HEK293 (cell line): ENCODE measurements at regions not wholly inside any gene's neighbourhood (a gene's known extent, or its start where the extent isn't known, plus 50 kb on each side); places are given as distances from the start of the nearest gene placed in this dataset.

Experiments used
- CTCF ChIA-PET: fragments of 350-600 bp; formaldehyde crosslinking; extraction: SDS; loops from one replicate; lab custom pipeline; 2021; ENCODE audit warnings: antibody characterized with exemption; lab: Yijun Ruan, JAX
- POLR2A ChIA-PET: fragments of 300-600 bp; formaldehyde crosslinking; extraction: SDS; loops from one replicate; lab custom pipeline; 2020; ENCODE audit warnings: antibody characterized with exemption, inconsistent platforms; lab: Yijun Ruan, JAX
- H3K27ac ChIP-seq: fragments of 200-500 bp; sonication (Bioruptor generic); 2 replicates; pipeline ENCODE4 v1.5.1; 2014; ENCODE audit warnings: low read depth, low read length, control low read depth, inconsistent platforms; ENCODE audit errors: extremely low read depth
- H3K36me3 ChIP-seq, 2 experiments: fragments of 200-500 bp in 1 of 2; sonication (Bioruptor generic) in 1 of 2; 1 replicate in 1 of 2; 2 replicates in 1 of 2; pipeline ENCODE4 v1.5.1; 2014 to 2017; ENCODE audit warnings: inconsistent platforms in 2 of 2, low read length in 2 of 2; ENCODE audit not compliant: control insufficient read depth in 2 of 2, insufficient read depth in 1 of 2
- H3K4me1 ChIP-seq: fragments of 200-500 bp; sonication (Bioruptor generic); 2 replicates; pipeline ENCODE4 v1.5.1; 2014; ENCODE audit warnings: mild to moderate bottlenecking, low read length, inconsistent platforms; ENCODE audit not compliant: control insufficient read depth, insufficient read depth
- H3K4me3 ChIP-seq: 2 replicates; pipeline ENCODE4 v1.5.1; 2011; ENCODE audit warnings: low read depth, mild to moderate bottlenecking, control low read depth, low read length, moderate library complexity
- H3K9me3 ChIP-seq: fragments of 200-500 bp; sonication (Bioruptor generic); 2 replicates; pipeline ENCODE4 v1.5.1; 2014; ENCODE audit warnings: low read depth, low read length, inconsistent platforms; ENCODE audit not compliant: control insufficient read depth, insufficient read depth
- BCL11A ChIP-seq: fragments of 450-650 bp; formaldehyde crosslinking; IDR thresholded peaks from 2 replicates; pipeline ENCODE4 v1.5.1; 2016; ENCODE audit warnings: low read depth, missing biosample characterization, missing genetic modification characterization
- HOXD13 ChIP-seq: sonication (generic); formaldehyde crosslinking; IDR thresholded peaks from 2 replicates; pipeline ENCODE4 v1.8.0; 2022; ENCODE audit warnings: missing genetic modification reagents, borderline replicate concordance
- PBX3 ChIP-seq: sonication (generic); formaldehyde crosslinking; IDR thresholded peaks from 2 replicates; pipeline ENCODE4 v1.8.1; 2022; ENCODE audit warnings: mild to moderate bottlenecking, moderate library complexity, missing genetic modification reagents
- TCF7L2 ChIP-seq: IDR thresholded peaks from 2 replicates; pipeline ENCODE4 v1.6.1; 2011; ENCODE audit warnings: low read depth, mild to moderate bottlenecking, inconsistent platforms, low read length, moderate library complexity, borderline replicate concordance
- WT1 ChIP-seq: fragments of 450-650 bp; formaldehyde crosslinking; IDR thresholded peaks from 2 replicates; pipeline ENCODE4 v1.5.1; 2016; ENCODE audit warnings: missing biosample characterization, missing genetic modification characterization
- ZFP69B ChIP-seq: fragments of 450-650 bp; formaldehyde crosslinking; IDR thresholded peaks from 2 replicates; pipeline ENCODE4 v1.5.1; 2016; ENCODE audit warnings: missing biosample characterization, missing genetic modification characterization
- ZNF132 ChIP-seq: fragments of 450-650 bp; formaldehyde crosslinking; IDR thresholded peaks from 2 replicates; pipeline ENCODE4 v1.5.1; 2017; ENCODE audit warnings: missing biosample characterization, missing genetic modification characterization, borderline replicate concordance
- ZNF175 ChIP-seq: fragments of 450-650 bp; formaldehyde crosslinking; IDR thresholded peaks from 2 replicates; pipeline ENCODE4 v1.5.1; 2016; ENCODE audit warnings: missing biosample characterization, missing genetic modification characterization
- ZNF184 ChIP-seq: fragments of 450-650 bp; IDR thresholded peaks from 2 replicates; pipeline ENCODE4 v1.5.1; 2018; ENCODE audit warnings: missing biosample characterization, mild to moderate bottlenecking, missing genetic modification characterization
- ZNF214 ChIP-seq: fragments of 450-650 bp; formaldehyde crosslinking; IDR thresholded peaks from 2 replicates; pipeline ENCODE4 v1.5.1; 2017; ENCODE audit warnings: missing biosample characterization, mild to moderate bottlenecking, missing genetic modification characterization, borderline replicate concordance
- ZNF302 ChIP-seq: fragments of 450-650 bp; formaldehyde crosslinking; IDR thresholded peaks from 2 replicates; pipeline ENCODE4 v1.5.1; 2016; ENCODE audit warnings: missing biosample characterization, missing genetic modification characterization, low read depth
- ZNF433 ChIP-seq: fragments of 450-650 bp; formaldehyde crosslinking; IDR thresholded peaks from 2 replicates; pipeline ENCODE4 v1.5.1; 2016; ENCODE audit warnings: missing biosample characterization, missing genetic modification characterization, low read depth
- ZNF521 ChIP-seq: fragments of 450-650 bp; formaldehyde crosslinking; IDR thresholded peaks from 2 replicates; pipeline ENCODE4 v1.5.1; 2017; ENCODE audit warnings: missing biosample characterization, mild to moderate bottlenecking, missing genetic modification characterization
- ZNF623 ChIP-seq: fragments of 450-650 bp; formaldehyde crosslinking; IDR thresholded peaks from 2 replicates; pipeline ENCODE4 v1.5.1; 2016; ENCODE audit warnings: missing biosample characterization, missing genetic modification characterization
- ZNF626 ChIP-seq: fragments of 450-650 bp; sonication (Bioruptor Pico); formaldehyde crosslinking; IDR thresholded peaks from 2 replicates; pipeline ENCODE4 v1.5.1; 2018; ENCODE audit warnings: missing biosample characterization, missing genetic modification characterization, inconsistent platforms
- ZNF639 ChIP-seq: fragments of 450-650 bp; formaldehyde crosslinking; IDR thresholded peaks from 2 replicates; pipeline ENCODE4 v1.5.1; 2016; ENCODE audit warnings: missing biosample characterization, missing genetic modification characterization
- ZNF692 ChIP-seq: fragments of 450-650 bp; formaldehyde crosslinking; IDR thresholded peaks from 2 replicates; pipeline ENCODE4 v1.5.1; 2016; ENCODE audit warnings: missing biosample characterization, missing genetic modification characterization
- ZNF768 ChIP-seq: fragments of 450-650 bp; formaldehyde crosslinking; IDR thresholded peaks from 2 replicates; pipeline ENCODE4 v1.5.1; 2018; ENCODE audit warnings: missing biosample characterization, mild to moderate bottlenecking, missing genetic modification characterization
- ZNF830 ChIP-seq: fragments of 450-650 bp; IDR thresholded peaks from 2 replicates; pipeline ENCODE4 v1.5.0; 2018; ENCODE audit warnings: missing biosample characterization, missing genetic modification characterization, low read depth, mild to moderate bottlenecking, moderate library complexity
- TF ChIP-seq, protein P1 (sequence below): fragments of 450-650 bp; formaldehyde crosslinking; IDR thresholded peaks from 2 replicates; pipeline ENCODE4 v1.5.1; 2016; ENCODE audit warnings: missing biosample characterization, missing genetic modification characterization
- TF ChIP-seq, protein P2 (sequence below): fragments of 450-650 bp; formaldehyde crosslinking; IDR thresholded peaks from 2 replicates; pipeline ENCODE4 v1.5.1; 2016; ENCODE audit warnings: missing biosample characterization, missing genetic modification characterization
- TF ChIP-seq, protein P3 (sequence below): IDR thresholded peaks from 2 replicates; pipeline ENCODE4 v1.6.1; 2011; ENCODE audit warnings: mild to moderate bottlenecking, low read depth, low read length, borderline replicate concordance

- no peak overlapping the region for H3K27ac ChIP-seq
- no peaks in the 10 kb centered on the region for H3K36me3 ChIP-seq
- TF ChIP-seq HOXD13 (CRISPR knock-in tag) (no peak), ZNF623 (no peak), ZNF132 (tag by site-specific recombination) (no peak), ZNF626 (tag by site-specific recombination) (no peak), ZNF692 (0 out of 2 replicates have a peak, but pooled peaks have one; percentile 49), ZNF184 (tag by site-specific recombination) (no peak), ZNF768 (no peak), BCL11A (tag by site-specific recombination) (no peak), PBX3 (CRISPR knock-in tag) (no peak), ZFP69B (tag by site-specific recombination) (peak; percentile 51), ZNF433 (no peak)
- TF ChIP-seq, protein P1, sequence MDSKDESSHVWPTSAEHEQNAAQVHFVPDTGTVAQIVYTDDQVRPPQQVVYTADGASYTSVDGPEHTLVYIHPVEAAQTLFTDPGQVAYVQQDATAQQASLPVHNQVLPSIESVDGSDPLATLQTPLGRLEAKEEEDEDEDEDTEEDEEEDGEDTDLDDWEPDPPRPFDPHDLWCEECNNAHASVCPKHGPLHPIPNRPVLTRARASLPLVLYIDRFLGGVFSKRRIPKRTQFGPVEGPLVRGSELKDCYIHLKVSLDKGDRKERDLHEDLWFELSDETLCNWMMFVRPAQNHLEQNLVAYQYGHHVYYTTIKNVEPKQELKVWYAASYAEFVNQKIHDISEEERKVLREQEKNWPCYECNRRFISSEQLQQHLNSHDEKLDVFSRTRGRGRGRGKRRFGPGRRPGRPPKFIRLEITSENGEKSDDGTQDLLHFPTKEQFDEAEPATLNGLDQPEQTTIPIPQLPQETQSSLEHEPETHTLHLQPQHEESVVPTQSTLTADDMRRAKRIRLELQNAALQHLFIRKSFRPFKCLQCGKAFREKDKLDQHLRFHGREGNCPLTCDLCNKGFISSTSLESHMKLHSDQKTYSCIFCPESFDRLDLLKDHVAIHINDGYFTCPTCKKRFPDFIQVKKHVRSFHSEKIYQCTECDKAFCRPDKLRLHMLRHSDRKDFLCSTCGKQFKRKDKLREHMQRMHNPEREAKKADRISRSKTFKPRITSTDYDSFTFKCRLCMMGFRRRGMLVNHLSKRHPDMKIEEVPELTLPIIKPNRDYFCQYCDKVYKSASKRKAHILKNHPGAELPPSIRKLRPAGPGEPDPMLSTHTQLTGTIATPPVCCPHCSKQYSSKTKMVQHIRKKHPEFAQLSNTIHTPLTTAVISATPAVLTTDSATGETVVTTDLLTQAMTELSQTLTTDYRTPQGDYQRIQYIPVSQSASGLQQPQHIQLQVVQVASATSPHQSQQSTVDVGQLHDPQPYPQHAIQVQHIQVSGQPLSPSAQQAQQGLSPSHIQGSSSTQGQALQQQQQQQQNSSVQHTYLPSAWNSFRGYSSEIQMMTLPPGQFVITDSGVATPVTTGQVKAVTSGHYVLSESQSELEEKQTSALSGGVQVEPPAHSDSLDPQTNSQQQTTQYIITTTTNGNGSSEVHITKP (tag by site-specific recombination), result no peak
- TF ChIP-seq, protein P2, sequence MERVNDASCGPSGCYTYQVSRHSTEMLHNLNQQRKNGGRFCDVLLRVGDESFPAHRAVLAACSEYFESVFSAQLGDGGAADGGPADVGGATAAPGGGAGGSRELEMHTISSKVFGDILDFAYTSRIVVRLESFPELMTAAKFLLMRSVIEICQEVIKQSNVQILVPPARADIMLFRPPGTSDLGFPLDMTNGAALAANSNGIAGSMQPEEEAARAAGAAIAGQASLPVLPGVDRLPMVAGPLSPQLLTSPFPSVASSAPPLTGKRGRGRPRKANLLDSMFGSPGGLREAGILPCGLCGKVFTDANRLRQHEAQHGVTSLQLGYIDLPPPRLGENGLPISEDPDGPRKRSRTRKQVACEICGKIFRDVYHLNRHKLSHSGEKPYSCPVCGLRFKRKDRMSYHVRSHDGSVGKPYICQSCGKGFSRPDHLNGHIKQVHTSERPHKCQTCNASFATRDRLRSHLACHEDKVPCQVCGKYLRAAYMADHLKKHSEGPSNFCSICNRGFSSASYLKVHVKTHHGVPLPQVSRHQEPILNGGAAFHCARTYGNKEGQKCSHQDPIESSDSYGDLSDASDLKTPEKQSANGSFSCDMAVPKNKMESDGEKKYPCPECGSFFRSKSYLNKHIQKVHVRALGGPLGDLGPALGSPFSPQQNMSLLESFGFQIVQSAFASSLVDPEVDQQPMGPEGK (tag by site-specific recombination), result no peak
- POLR2A ChIA-PET, result no interaction called here
- CTCF ChIA-PET, result interaction anchor here (0.7 kb wide), 1 partner anchor 10 kb away, joined by 3 read pairs; no protein-coding TSS in a partner anchor
- H3K4me1 ChIP-seq, result no peaks in the 10 kb centered on the region
- H3K4me3 ChIP-seq, result no peak overlapping the region
- H3K9me3 ChIP-seq, result no peaks in the 10 kb centered on the region
Measured at GRCh38 chr1:29508458-29509107, 272.3 kb downstream of the PTPRU start.

DNA sequence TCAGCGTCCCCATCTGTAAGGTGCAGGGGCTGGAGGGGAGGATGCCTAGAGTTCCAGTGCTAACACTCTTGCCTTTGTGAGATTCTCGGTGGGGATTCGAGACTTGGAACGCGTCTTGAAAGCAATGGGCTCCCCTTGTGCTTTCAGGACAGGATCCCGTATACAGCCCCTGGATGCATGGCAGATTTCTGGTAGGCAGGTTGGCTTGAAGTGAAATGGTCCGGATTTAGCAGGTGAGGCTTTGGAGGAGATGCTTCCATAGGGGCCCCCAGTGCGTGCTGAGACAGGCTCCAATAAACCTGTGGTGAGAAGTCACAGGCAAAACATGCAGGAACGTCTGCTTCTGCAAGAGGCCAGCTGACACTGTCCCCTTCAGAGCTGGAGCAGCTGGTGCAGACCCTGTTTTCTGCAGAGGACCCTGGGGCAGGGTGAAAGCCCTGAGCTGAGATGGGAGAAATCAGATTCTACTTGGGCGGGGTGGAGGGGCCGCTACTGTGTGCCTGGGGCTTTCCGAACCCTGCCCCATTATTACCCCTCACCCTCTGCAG lies 270.4 kb downstream of the PTPRU start:
- ChIA-PET POLR2A (no interaction called here), CTCF (no interaction called here)
- H3K4me3 ChIP-seq, result no peak overlapping the region
- H3K27ac ChIP-seq, result no peak overlapping the region
- no peaks in the 10 kb centered on the region for H3K9me3 ChIP-seq
- H3K4me1 ChIP-seq, result no peaks in the 10 kb centered on the region
- no peaks in the 10 kb centered on the region for H3K36me3 ChIP-seq
- TF ChIP-seq ZNF639 (tag by site-specific recombination), result no peak
- no peak for TF ChIP-seq ZNF521 (tag by site-specific recombination)
- TF ChIP-seq ZNF175, result no peak
- TF ChIP-seq, protein P3, sequence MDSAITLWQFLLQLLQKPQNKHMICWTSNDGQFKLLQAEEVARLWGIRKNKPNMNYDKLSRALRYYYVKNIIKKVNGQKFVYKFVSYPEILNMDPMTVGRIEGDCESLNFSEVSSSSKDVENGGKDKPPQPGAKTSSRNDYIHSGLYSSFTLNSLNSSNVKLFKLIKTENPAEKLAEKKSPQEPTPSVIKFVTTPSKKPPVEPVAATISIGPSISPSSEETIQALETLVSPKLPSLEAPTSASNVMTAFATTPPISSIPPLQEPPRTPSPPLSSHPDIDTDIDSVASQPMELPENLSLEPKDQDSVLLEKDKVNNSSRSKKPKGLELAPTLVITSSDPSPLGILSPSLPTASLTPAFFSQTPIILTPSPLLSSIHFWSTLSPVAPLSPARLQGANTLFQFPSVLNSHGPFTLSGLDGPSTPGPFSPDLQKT, result no peak
- no peak for TF ChIP-seq WT1 (tag by site-specific recombination)
- no peak for TF ChIP-seq TCF7L2
- no peak for TF ChIP-seq ZNF692
- no peak for TF ChIP-seq ZNF830 (tag by site-specific recombination)
- TF ChIP-seq ZNF302, result no peak
- no peak for TF ChIP-seq ZNF214 (tag by site-specific recombination)
